ENCODE measurements at regions not wholly inside any gene's neighbourhood (a gene's known extent, or its start where the extent isn't known, plus 50 kb on each side); places are given as distances from the start of the nearest gene placed in this dataset.

DNA sequence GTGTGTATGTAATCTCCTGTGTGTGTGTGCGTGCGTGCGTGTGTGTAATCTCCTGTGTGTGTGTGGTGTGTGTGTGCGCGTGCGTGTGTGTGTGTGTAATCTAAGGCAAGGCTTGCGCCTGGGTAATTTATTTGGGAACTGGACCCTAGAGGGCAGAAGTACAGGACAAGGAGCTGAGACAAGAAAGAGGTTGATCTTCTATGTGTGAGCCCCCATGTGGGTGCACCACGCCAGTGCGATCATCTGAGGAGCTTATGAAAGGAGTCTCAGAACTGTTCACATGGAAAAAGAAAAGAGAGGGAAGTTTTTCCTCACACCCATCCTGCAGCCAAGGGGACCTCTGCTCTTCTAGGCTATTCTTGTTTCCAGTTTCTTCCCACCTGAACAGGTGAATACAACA lies 220.1 kb upstream of the GGTLC1 start:
- Histone ChIP-seq H3K27me3 (peaks cover 28% of the 10 kb centered on the region), H3K27ac (no peak overlapping the region), H3K4me3 (no peak overlapping the region), H3K9me3 (no peaks in the 10 kb centered on the region), H3K4me1 (no peaks in the 10 kb centered on the region), H3K36me3 (no peaks in the 10 kb centered on the region)
- ATAC-seq: no peak
- no peak for TF ChIP-seq POLR2AphosphoS5 (IDR thresholded peaks at IDR 0.05)
- no peak for TF ChIP-seq CTCF (IDR thresholded peaks at IDR 0.05)
- TF ChIP-seq POLR2A (IDR thresholded peaks at IDR 0.05): no peak
- no peak for TF ChIP-seq EP300 (IDR thresholded peaks at IDR 0.05)
- 68 to 91% methylated on average over 3 to 5 of the region's 9 CpGs for WGBS, 2 donors (ENCODE audit: low coverage in 1 of 2)

DNA sequence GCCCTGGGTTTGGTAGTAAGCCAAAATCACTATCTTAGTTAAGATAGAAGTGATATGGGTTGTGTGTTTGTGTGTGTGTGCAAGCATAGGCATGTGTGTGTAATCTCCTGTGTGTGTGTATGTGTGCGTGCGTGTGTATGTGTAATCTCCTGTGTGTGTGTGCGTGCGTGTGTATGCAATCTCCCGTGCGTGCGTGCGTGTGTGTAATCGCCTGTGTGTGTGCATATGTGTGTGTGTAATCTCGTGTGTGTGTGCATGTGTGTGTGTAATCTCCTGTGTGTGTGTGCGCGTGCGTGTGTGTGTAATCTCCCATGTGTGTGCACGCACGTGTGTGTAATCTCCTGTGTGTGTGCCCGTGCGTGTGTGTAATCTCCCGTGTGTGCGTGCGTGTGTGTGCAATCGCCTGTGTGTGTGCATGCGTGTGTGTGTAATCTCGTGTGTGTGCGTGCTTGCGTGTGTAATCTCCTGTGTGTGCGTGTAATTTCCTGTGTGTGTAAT lies 219.3 kb upstream of the GGTLC1 start:
- H3K9me3 ChIP-seq: no peaks in the 10 kb centered on the region
- peaks cover 33% of the 10 kb centered on the region for H3K27me3 ChIP-seq
- WGBS, 2 donors (ENCODE audit: low coverage in 1 of 2): 82 to 90% methylated on average over 2 to 17 of the region's 26 CpGs
- ATAC-seq: no peak
- TF ChIP-seq POLR2AphosphoS5 (IDR thresholded peaks at IDR 0.05) (no peak), EP300 (IDR thresholded peaks at IDR 0.05) (no peak), CTCF (IDR thresholded peaks at IDR 0.05) (no peak), POLR2A (IDR thresholded peaks at IDR 0.05) (no peak)
- H3K4me3 ChIP-seq: no peak overlapping the region
- no peaks in the 10 kb centered on the region for H3K36me3 ChIP-seq
- no peak overlapping the region for H3K27ac ChIP-seq
- H3K4me1 ChIP-seq: no peaks in the 10 kb centered on the region

GRCh38 chr20:24206995-24207394 lies 218.4 kb upstream of the GGTLC1 start:
- H3K4me1 ChIP-seq: no peaks in the 10 kb centered on the region
- 40 to 75% methylated on average over 3 to 5 of the region's 5 CpGs for WGBS, 2 donors (ENCODE audit: low coverage in 1 of 2)
- peaks cover 28% of the 10 kb centered on the region for H3K27me3 ChIP-seq
- no peak overlapping the region for H3K27ac ChIP-seq
- no peak overlapping the region for H3K4me3 ChIP-seq
- no peak for ATAC-seq
- H3K9me3 ChIP-seq: no peaks in the 10 kb centered on the region
- H3K36me3 ChIP-seq: no peaks in the 10 kb centered on the region
- no peak for TF ChIP-seq POLR2AphosphoS5 (IDR thresholded peaks at IDR 0.05)
- no peak for TF ChIP-seq EP300 (IDR thresholded peaks at IDR 0.05)
- TF ChIP-seq POLR2A (IDR thresholded peaks at IDR 0.05): no peak
- TF ChIP-seq CTCF (IDR thresholded peaks at IDR 0.05): no peak

DNA sequence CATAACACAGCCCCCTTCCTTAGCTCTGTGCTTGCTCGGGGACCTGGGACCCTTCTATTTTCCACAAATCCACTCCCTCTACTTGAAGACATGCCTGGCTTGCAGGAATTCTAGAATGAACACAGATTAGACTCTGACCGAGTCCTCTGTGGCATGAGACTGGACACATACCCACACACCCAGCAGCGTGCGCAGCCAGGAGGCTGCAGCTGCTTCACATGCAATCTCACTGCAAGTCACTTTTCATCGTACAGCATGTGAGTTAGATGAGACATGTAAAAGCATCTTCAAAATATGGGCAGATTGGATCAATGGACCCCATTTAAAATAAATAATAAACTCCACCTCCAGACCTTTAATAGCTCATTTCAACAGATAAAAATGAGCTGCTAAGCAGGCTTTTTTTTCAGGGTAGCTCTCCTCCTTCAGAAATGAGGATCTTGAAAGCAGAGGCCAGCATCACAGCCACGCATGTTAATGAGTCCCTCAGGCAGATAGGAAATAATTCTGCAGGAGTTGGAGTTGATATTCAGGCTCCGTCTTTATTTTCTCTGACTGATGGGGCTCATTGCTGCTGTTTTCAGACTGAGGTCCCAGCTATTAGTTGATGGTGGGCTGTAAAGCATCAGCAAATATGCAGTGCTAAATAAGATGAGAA lies 215.1 kb upstream of the GGTLC1 start:
- Histone ChIP-seq H3K27ac (no peak overlapping the region), H3K4me3 (no peak overlapping the region), H3K4me1 (no peaks in the 10 kb centered on the region), H3K27me3 (peaks cover 5% of the 10 kb centered on the region), H3K9me3 (no peaks in the 10 kb centered on the region), H3K36me3 (no peaks in the 10 kb centered on the region)
- ATAC-seq: no peak
- TF ChIP-seq CTCF (IDR thresholded peaks at IDR 0.05) (no peak), POLR2A (IDR thresholded peaks at IDR 0.05) (no peak), EP300 (IDR thresholded peaks at IDR 0.05) (no peak), POLR2AphosphoS5 (IDR thresholded peaks at IDR 0.05) (no peak)
- WGBS, 2 donors (ENCODE audit: low coverage in 1 of 2): 48 to 58% methylated on average over 2 to 4 of the region's 7 CpGs

- Histone ChIP-seq H3K27me3 (peaks cover 5% of the 10 kb centered on the region), H3K4me3 (no peak overlapping the region), H3K4me1 (no peaks in the 10 kb centered on the region), H3K9me3 (no peaks in the 10 kb centered on the region), H3K27ac (no peak overlapping the region), H3K36me3 (no peaks in the 10 kb centered on the region)
- 33 to 75% methylated on average over 2 to 5 of the region's 6 CpGs for WGBS, 2 donors (ENCODE audit: low coverage in 1 of 2)
- TF ChIP-seq POLR2A (IDR thresholded peaks at IDR 0.05) (no peak), POLR2AphosphoS5 (IDR thresholded peaks at IDR 0.05) (no peak), EP300 (IDR thresholded peaks at IDR 0.05) (no peak), CTCF (IDR thresholded peaks at IDR 0.05) (no peak)
- ATAC-seq: no peak
Observed at GRCh38 chr20:24199501-24199900, 210.9 kb upstream of the GGTLC1 start.

Data from gastroesophageal sphincter (tissue), 4 donors.